Endothelial cell of umbilical vein (primary cell): ENCODE measurements at regions not wholly inside any gene's neighbourhood (a gene's known extent, or its start where the extent isn't known, plus 50 kb on each side); places are given as distances from the start of the nearest gene placed in this dataset.

ENCODE experiments used
- EZH2 ChIP-seq: IDR thresholded peaks from 2 replicates; pipeline ENCODE4 v1.6.1; 2012; ENCODE audit warnings: borderline replicate concordance, low read depth, mild to moderate bottlenecking, moderate library complexity, low read length, inconsistent platforms; ENCODE audit not compliant: severe bottlenecking
- FOS ChIP-seq: IDR thresholded peaks from 2 replicates; pipeline ENCODE4 v1.6.1; 2011; ENCODE audit warnings: mild to moderate bottlenecking, low read length, moderate library complexity, borderline replicate concordance; ENCODE audit not compliant: insufficient read depth
- GATA2 ChIP-seq: IDR thresholded peaks from 2 replicates; pipeline ENCODE4 v1.7.0; 2011; ENCODE audit warnings: low read depth, mild to moderate bottlenecking, moderate library complexity, mixed read lengths, low read length; ENCODE audit not compliant: insufficient read length, insufficient read depth
- JUN ChIP-seq: IDR thresholded peaks from 2 replicates; pipeline ENCODE4 v1.6.1; 2011; ENCODE audit warnings: borderline replicate concordance, low read depth; ENCODE audit not compliant: insufficient read length, insufficient read depth
- MYC ChIP-seq: IDR thresholded peaks from one replicate; pipeline ENCODE4 v1.6.1; 2011; ENCODE audit warnings: mild to moderate bottlenecking, low read depth, low read length
- POLR2A ChIP-seq: IDR thresholded peaks from 2 replicates; pipeline ENCODE4 v1.6.1; 2012; ENCODE audit warnings: low read depth, mild to moderate bottlenecking, control low read depth, low read length
- POLR2AphosphoS5 ChIP-seq: IDR thresholded peaks from 2 replicates; pipeline ENCODE4 v1.6.1; 2012; ENCODE audit warnings: low read depth, mild to moderate bottlenecking, control low read depth, low read length, moderate library complexity; ENCODE audit not compliant: insufficient read depth
- TF ChIP-seq, protein P1 (sequence below), 2 donors: IDR thresholded peaks; 1 replicate in 1 of 2; 2 replicates in 1 of 2; pipeline ENCODE4 v1.5.1; 2011; ENCODE audit warnings: low read length in 2 of 2, mild to moderate bottlenecking in 2 of 2, moderate library complexity in 2 of 2, control low read depth in 1 of 2, inconsistent platforms in 1 of 2, low read depth in 1 of 2; ENCODE audit not compliant: insufficient read depth in 1 of 2; ENCODE audit errors: extremely low read depth in 1 of 2
- TF ChIP-seq, protein P2 (sequence below): IDR thresholded peaks from 2 replicates; pipeline ENCODE4 v1.6.1; 2011; ENCODE audit not compliant: insufficient read depth, insufficient read length

DNA sequence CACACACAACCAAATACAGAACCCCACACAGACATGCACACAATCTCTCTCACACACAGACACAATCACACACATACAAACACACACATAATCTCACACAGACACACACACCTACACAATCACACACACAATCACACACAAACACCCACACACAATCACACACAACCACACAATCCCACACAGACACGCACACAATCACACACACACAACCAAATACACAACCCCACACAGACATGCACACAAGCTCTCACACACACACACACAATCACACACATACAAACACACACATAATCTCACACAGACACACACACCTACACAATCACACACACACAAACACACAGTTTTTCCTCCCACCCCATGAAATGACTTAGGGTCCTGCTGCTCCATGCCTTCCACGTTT, 160.4 kb upstream of the PFKP start:
- TF ChIP-seq POLR2A (no peak), EZH2 (no peak), JUN (no peak), POLR2AphosphoS5 (no peak), FOS (no peak), GATA2 (no peak), MYC (no peak)
- TF ChIP-seq, protein P1, sequence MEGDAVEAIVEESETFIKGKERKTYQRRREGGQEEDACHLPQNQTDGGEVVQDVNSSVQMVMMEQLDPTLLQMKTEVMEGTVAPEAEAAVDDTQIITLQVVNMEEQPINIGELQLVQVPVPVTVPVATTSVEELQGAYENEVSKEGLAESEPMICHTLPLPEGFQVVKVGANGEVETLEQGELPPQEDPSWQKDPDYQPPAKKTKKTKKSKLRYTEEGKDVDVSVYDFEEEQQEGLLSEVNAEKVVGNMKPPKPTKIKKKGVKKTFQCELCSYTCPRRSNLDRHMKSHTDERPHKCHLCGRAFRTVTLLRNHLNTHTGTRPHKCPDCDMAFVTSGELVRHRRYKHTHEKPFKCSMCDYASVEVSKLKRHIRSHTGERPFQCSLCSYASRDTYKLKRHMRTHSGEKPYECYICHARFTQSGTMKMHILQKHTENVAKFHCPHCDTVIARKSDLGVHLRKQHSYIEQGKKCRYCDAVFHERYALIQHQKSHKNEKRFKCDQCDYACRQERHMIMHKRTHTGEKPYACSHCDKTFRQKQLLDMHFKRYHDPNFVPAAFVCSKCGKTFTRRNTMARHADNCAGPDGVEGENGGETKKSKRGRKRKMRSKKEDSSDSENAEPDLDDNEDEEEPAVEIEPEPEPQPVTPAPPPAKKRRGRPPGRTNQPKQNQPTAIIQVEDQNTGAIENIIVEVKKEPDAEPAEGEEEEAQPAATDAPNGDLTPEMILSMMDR (IDR thresholded peaks at IDR 0.05; ENCODE audit: extremely low read depth in 1 of 2, insufficient read depth in 1 of 2, low read depth in 1 of 2, low read length in 2 of 2): no peak
- TF ChIP-seq, protein P2, sequence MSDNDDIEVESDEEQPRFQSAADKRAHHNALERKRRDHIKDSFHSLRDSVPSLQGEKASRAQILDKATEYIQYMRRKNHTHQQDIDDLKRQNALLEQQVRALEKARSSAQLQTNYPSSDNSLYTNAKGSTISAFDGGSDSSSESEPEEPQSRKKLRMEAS: no peak
